ENCODE measurements at regions not wholly inside any gene's neighbourhood (a gene's known extent, or its start where the extent isn't known, plus 50 kb on each side); places are given as distances from the start of the nearest gene placed in this dataset.

- TF ChIP-seq CTCF (IDR thresholded peaks at IDR 0.05) (no peak), POLR2A (IDR thresholded peaks at IDR 0.05) (no peak)
Measured at GRCh38 chr2:238963161-238963970, 115.5 kb downstream of the TWIST2 start.

Measured in testis (tissue), 2 donors.